Embryonic facial prominence (tissue), 1 donor: ENCODE measurements at regions not wholly inside any gene's neighbourhood (a gene's known extent, or its start where the extent isn't known, plus 50 kb on each side); places are given as distances from the start of the nearest gene placed in this dataset.

Experiments used
- DNase-seq: peaks from one replicate; pipeline ENCODE4 v3.0.0-alpha.2; 2016; ENCODE audit errors: extremely low spot score

GRCh38 chr6:101212640-101213039 is 180.9 kb upstream of the GRIK2 start:
- no peak for DNase-seq

GRCh38 chr6:101222007-101222406 is 171.5 kb upstream of the GRIK2 start:
- no peak for DNase-seq

GRCh38 chr6:101224751-101225150 is 168.8 kb upstream of the GRIK2 start:
- no peak for DNase-seq

GRCh38 chr6:101226677-101227135 is 166.8 kb upstream of the GRIK2 start:
- DNase-seq: no peak

GRCh38 chr6:101230866-101231265 is 162.6 kb upstream of the GRIK2 start:
- DNase-seq: no peak

GRCh38 chr6:101231606-101232235 is 161.8 kb upstream of the GRIK2 start:
- no peak for DNase-seq

GRCh38 chr6:101232961-101233360 is 160.5 kb upstream of the GRIK2 start:
- DNase-seq: no peak

GRCh38 chr6:101236709-101237108 is 156.8 kb upstream of the GRIK2 start:
- no peak for DNase-seq

GRCh38 chr6:101241442-101241841 is 152.1 kb upstream of the GRIK2 start:
- DNase-seq: no peak

- no peak for DNase-seq
These were observed 144.0 kb upstream of the GRIK2 start for GRCh38 chr6:101249470-101249869.

- DNase-seq: no peak
These were observed 136.3 kb upstream of the GRIK2 start for GRCh38 chr6:101257163-101257562.

GRCh38 chr6:101259505-101259904 is 134.0 kb upstream of the GRIK2 start:
- DNase-seq: no peak

GRCh38 chr6:101263596-101263995 is 129.9 kb upstream of the GRIK2 start:
- DNase-seq: no peak

- DNase-seq: no peak
These were observed 127.4 kb upstream of the GRIK2 start for GRCh38 chr6:101266063-101266462.

GRCh38 chr6:101268541-101268940 is 125.0 kb upstream of the GRIK2 start:
- DNase-seq: no peak

- no peak for DNase-seq
These were observed 118.3 kb upstream of the GRIK2 start for GRCh38 chr6:101275251-101275650.

- DNase-seq: no peak
These were observed 117.4 kb upstream of the GRIK2 start for GRCh38 chr6:101276066-101276465.

GRCh38 chr6:101279410-101279809 is 114.1 kb upstream of the GRIK2 start:
- DNase-seq: no peak

GRCh38 chr6:101281266-101281665 is 112.2 kb upstream of the GRIK2 start:
- no peak for DNase-seq

GRCh38 chr6:101284131-101284530 is 109.4 kb upstream of the GRIK2 start:
- DNase-seq: no peak

- DNase-seq: no peak
These were observed 107.4 kb upstream of the GRIK2 start for GRCh38 chr6:101286146-101286545.

GRCh38 chr6:101290346-101290745 is 103.2 kb upstream of the GRIK2 start:
- no peak for DNase-seq

- no peak for DNase-seq
These were observed 99.4 kb upstream of the GRIK2 start for GRCh38 chr6:101294051-101294638.

- DNase-seq: no peak
These were observed 98.8 kb upstream of the GRIK2 start for GRCh38 chr6:101294676-101295075.
